LNCAP (cell line): ENCODE measurements at regions not wholly inside any gene's neighbourhood (a gene's known extent, or its start where the extent isn't known, plus 50 kb on each side); places are given as distances from the start of the nearest gene placed in this dataset.

Source experiments
- CTCF ChIP-seq: fragments of 450-650 bp; IDR thresholded peaks from 2 replicates; pipeline ENCODE4 v1.5.1; 2017; ENCODE audit warnings: mild to moderate bottlenecking

GRCh38 chr7:8938044-8938805 lies 504.8 kb downstream of the NXPH1 start:
- no peak for TF ChIP-seq CTCF

GRCh38 chr7:8939446-8939845 lies 506.0 kb downstream of the NXPH1 start:
- no peak for TF ChIP-seq CTCF

GRCh38 chr7:8963722-8964121 lies 530.3 kb downstream of the NXPH1 start:
- no peak for TF ChIP-seq CTCF

GRCh38 chr7:8965177-8965576 lies 531.8 kb downstream of the NXPH1 start:
- no peak for TF ChIP-seq CTCF

GRCh38 chr7:8973601-8974000 lies 540.2 kb downstream of the NXPH1 start:
- no peak for TF ChIP-seq CTCF

GRCh38 chr7:8975681-8976080 lies 542.3 kb downstream of the NXPH1 start:
- no peak for TF ChIP-seq CTCF

- no peak for TF ChIP-seq CTCF
Observed at GRCh38 chr7:8982338-8982992, 549.1 kb downstream of the NXPH1 start.
